ENCODE measurements at regions not wholly inside any gene's neighbourhood (a gene's known extent, or its start where the extent isn't known, plus 50 kb on each side); places are given as distances from the start of the nearest gene placed in this dataset.

DNA sequence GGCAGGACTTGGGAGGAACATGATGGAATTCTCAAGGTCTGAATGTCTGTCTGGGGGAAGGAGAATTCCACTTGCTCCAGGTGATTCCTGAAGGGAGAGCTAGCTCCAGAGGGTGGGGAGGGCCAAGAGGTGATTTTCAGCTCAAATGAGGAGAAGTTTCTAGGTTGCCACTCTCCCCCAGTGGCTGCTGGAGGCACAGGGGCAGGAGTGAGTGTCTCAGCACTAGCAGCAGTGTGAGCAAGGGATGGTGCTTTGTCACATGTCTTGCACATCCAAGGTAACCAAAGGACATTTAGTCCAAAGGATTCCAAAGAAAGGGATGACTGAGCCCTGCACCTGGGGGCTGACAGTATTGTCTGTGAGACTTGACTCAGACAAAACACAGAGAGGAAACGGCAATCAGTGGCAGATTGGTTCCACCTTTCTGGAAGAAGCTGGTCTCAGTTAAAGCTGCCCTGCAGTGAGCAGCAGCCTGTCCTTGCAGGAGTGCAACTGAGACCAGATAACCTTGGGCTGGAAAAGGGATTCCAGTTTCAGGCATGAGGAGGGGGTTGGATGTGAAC lies 51.2 kb upstream of the PCBD1 start:
- DNase-seq: no peak

DNA sequence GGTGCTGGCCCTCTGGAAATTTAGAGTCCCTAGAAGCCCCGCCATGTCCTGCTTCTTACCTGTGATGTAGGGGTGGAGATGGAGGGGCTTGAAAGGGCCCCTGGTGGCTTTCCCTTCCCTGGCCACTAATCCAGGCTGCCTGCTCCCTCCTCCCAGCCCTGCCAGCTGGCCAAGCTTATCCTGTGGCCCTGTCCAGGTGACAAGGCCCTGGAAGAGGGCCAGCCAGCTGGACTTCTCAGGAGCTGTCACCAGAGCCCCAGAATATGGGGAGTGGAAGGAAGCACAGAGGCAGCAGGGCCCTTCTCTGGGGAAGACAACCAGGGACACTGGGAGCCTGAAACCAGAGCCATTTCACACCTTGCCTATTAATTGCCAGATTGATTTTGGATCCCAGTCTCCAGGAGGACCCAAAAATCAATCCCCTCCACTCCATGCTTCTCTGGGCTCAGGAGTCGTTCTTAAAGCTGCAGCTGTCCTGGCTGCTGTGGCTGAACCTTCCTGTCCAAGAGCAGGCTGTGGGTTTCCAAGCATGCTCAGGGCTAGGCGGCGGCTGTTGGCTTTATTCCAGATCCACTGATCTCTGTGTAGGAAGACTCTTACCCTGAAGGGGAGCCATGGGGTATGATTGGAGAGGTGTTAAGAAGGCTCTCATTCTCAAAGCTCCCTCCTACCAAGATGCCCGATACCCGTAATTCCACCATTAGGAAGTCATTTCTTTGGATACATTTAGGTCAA lies 52.6 kb upstream of the PCBD1 start:
- DNase-seq: no peak

DNA sequence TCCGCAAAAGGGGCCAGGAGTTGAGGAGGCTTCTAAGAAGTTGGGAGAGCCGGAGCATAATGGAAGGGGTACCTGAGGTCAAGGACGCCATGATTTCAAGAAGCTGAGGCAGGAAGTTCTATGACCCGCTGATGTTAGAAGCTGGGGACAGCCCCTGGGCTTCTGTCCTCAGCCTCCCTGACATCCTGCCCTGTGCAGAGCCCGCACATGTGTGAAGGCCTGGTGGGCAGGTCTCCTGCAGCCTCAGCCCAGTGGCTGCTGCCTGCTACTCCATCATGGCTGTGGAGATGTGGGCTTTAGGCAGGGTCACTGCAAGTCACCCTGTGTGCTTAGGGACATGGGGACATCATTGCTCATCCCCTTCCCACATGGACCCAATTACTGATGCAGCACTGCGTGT lies 53.8 kb upstream of the PCBD1 start:
- DNase-seq: no peak

DNA sequence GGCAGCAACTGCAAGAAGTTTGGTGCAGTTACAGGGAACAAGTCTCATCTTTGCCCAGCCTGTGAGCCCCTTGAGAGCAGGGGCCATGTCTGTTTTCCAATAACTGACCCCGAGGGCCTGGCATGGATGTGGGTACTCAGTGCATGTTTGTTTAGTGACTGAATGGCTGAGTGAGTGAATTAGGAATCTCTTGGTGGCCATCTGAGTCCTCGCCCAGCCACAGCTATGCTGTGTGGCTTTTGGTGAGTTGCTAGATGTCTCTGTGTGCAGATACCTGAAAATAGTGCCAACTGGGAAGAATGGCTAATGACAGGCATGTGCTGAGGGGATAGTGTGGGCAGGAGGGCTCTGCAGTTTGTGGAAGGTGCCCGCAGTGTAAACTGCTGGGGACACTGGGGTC lies 54.4 kb upstream of the PCBD1 start:
- DNase-seq: no peak

GRCh38 chr10:70943249-70943648 lies 54.9 kb upstream of the PCBD1 start:
- DNase-seq: no peak

DNA sequence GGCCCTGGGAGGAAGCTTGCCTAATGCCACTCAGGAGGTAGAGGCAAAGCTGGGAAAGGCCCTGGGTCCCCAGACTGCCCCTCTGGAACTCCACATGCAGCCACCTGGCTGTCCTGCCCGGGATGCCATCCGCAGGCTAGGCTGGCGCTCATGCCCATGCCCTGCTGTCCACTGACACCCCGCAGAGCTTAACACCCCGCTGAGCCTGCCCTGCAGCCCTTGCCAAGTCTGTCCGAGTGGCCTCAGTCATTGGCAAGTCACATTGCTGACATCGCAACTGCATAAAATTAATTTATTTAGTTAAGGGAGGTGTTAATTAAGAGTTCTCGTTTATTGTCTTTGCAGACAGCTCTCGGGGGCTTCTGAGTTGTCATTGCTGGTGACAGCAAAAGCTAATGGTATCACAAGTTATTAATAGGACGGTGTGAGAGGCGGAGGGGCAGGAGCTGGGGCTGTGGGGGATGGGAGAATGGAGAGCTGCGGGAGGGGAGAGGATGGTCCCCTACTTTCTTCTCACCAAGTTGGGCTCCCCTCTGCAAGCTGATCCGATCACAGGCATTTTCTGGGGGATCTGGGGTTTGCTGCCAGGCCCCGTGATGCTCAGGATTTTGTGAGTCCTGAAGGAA lies 55.6 kb upstream of the PCBD1 start:
- no peak for DNase-seq

DNA sequence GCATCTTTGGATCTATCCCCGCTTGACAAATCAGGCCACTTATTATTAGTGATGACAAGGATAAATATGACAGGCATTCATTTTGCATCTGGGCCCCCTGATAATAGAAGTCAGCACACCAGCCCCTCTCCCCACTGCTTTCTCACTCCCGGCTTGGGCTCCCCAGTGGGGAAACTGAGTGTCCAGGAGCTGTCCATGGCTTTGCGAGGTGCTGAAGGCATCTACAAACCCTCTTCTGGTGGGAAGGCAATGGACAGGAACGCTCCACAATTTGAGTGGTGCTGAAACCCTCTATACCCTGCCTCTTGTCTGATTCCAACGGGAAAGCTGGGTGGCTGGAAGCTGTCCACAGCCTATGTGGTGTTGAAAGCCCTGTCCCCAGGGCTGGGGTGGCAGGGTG lies 61.7 kb upstream of the PCBD1 start:
- DNase-seq: no peak

DNA sequence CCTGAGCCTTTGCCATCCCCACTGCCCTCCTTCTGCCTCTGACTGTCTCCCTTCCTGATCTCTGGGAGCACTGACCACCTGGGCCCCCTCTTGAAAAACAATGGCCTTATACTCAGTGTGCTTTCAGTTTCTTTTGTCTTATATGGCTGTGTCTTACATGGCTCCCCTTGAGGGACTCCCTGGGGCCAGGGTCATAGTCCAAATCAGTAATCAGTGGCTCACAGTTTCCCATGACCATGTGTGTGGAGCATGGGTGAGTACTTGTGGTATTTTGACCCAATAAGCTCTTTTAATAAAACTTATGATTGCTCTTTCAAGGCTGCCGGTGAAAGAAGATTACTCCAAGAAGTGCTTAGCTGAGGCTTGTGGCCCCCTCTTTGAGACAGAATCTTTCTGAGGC lies 62.4 kb upstream of the PCBD1 start:
- DNase-seq: no peak

- DNase-seq: no peak
These were observed 64.0 kb upstream of the PCBD1 start for GRCh38 chr10:70952401-70952800.

GRCh38 chr10:70952921-70953320 lies 64.6 kb upstream of the PCBD1 start:
- no peak for DNase-seq

GRCh38 chr10:70954381-70955176 lies 66.2 kb upstream of the PCBD1 start:
- no peak for DNase-seq

- DNase-seq: no peak
These were observed 67.8 kb upstream of the PCBD1 start for GRCh38 chr10:70956029-70956759.

GRCh38 chr10:70958396-70958795 lies 70.0 kb upstream of the PCBD1 start:
- DNase-seq: no peak

GRCh38 chr10:70960316-70960715 lies 72.0 kb upstream of the PCBD1 start:
- DNase-seq: no peak

DNA sequence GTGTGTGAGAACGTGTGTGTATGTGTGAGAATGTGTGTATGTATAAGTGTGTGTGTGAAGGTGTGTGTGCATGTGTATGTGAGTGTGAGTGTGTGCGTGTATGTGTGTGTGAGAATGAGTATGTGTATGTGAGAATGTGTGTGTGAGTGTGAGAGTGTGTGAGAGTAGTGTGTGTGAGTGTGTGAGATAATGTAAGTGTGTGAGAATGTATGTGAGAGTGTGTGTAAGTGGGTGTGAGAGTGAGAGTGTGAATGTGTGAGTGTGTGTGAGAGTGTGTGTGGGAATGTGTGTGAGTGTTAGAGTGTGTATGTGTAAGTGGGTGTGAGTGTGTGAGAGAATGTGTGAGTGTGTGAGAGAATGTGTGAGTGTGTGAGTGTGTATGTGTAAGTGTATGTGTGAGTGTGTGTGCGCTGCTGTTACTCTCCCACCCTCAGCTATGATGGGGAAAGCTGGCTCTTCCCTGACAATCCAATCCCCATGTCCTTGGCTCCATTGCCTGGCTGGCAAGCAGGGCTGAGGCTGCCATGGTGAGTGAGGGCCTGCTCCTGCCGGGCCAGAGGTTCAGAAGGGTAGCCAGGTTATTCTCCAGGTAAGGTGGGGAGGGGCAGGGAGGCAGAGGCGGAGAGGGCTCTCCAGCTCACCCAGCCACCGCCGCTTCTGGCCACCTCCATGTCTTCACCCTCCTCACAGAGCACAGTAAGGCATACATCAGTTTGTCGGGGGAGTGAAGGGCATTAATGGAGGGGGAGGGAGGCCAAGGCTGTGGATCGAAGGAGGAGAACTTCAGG lies 72.6 kb upstream of the PCBD1 start:
- no peak for DNase-seq

DNA sequence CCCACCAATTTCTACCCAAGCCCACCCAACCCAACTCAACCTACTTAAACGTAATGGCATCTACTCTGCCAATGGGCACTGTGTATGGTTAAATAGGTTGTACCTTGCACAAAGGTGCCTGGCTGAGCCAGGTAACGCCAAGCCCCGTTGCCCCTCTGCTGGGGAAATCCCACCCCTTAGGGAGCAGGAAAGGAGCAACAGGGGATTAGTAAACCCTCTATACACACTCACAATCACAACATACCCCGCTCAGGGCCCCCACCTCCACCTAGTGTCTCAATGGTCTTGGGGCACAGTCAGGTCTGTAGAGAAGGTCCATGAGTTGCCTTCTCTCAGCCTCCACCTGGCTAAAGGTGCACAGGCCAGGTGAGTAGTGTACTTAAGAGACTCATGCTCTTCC lies 74.3 kb upstream of the PCBD1 start:
- no peak for DNase-seq

DNA sequence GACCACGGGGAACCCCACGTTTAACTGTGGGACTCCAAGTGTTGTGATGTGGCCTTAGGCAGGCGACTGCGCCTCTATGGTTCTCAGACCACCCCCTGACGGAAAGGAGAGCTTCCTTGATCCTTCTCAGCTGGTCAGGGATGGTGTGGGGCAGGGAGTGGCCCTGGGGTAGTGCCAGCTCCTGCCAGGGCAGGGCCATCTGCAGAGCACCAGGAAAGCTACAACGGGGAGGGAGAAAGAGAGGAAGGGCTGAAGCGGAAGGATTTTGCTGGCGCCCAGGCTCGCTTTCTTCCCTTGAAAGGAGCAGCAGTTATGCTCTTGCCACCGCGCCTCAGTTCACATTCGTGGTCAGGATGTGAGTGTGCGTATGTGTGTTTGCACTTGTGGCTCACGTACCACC lies 74.9 kb upstream of the PCBD1 start:
- no peak for DNase-seq

- no peak for DNase-seq
These were observed 75.9 kb upstream of the PCBD1 start for GRCh38 chr10:70964245-70964644.

GRCh38 chr10:70964881-70965280 lies 76.5 kb upstream of the PCBD1 start:
- DNase-seq: no peak

- no peak for DNase-seq
These were observed 77.2 kb upstream of the PCBD1 start for GRCh38 chr10:70965566-70965965.

GRCh38 chr10:70966646-70967553 lies 78.5 kb upstream of the PCBD1 start:
- DNase-seq: no peak
